Body of pancreas (tissue), 4 donors: ENCODE measurements at regions not wholly inside any gene's neighbourhood (a gene's known extent, or its start where the extent isn't known, plus 50 kb on each side); places are given as distances from the start of the nearest gene placed in this dataset.

ENCODE experiments used
- ATAC-seq: fragments of 150-250 bp; one replicate; pipeline ENCODE4 v1.9.1; 2016
- DNase-seq, 4 donors: peaks; one replicate each; pipeline ENCODE4 v3.0.0-alpha.2; 2019
- H3K27ac ChIP-seq, 4 donors: fragments of 200-600 bp; sonication (generic); 1 replicate in 3 of 4; 2 replicates in 1 of 4; pipeline versions ENCODE4 v1.5.1 to v1.6.1; 2016 to 2019; ENCODE audit warnings: mild to moderate bottlenecking in 1 of 4, mixed read lengths in 1 of 4, moderate library complexity in 1 of 4
- H3K27me3 ChIP-seq, 2 donors: fragments of 200-600 bp; sonication (generic); one replicate each; pipeline ENCODE4 v1.6.0; 2016; ENCODE audit warnings: mild to moderate bottlenecking in 1 of 2
- H3K36me3 ChIP-seq, 2 donors: fragments of 200-600 bp; sonication (generic); replicated peaks in 1 of 2; 2 replicates each; pipeline ENCODE4 v1.5.1; 2016; ENCODE audit warnings: low read depth in 2 of 2; ENCODE audit not compliant: insufficient read depth in 1 of 2
- H3K4me1 ChIP-seq: fragments of 200-600 bp; sonication (generic); one replicate; pipeline ENCODE4 v1.6.0; 2016
- H3K4me3 ChIP-seq, 2 donors: fragments of 200-600 bp; sonication (generic); 1 replicate in 1 of 2; 2 replicates in 1 of 2; pipeline ENCODE4 v1.5.1; 2016 to 2019
- H3K9me3 ChIP-seq, 3 donors: fragments of 200-600 bp; sonication (generic); 1 replicate in 2 of 3; 2 replicates in 1 of 3; pipeline ENCODE4 v1.5.1; 2016
- CTCF ChIP-seq, 7 experiments: fragments of 450-650 bp in 4 of 7; fragments of 200-600 bp in 3 of 7; sonication (generic) in 3 of 7; IDR thresholded peaks; one replicate each; pipeline ENCODE4 v1.5.1; 2016 to 2019; ENCODE audit warnings: antibody characterized with exemption in 7 of 7
- POLR2A ChIP-seq, 3 donors: fragments of 450-650 bp; IDR thresholded peaks; one replicate each; pipeline ENCODE4 v1.6.1; 2016; ENCODE audit warnings: antibody characterized with exemption in 3 of 3, mild to moderate bottlenecking in 2 of 3
- WGBS, 2 donors: methylation state at CpG; one replicate each; pipeline ENCODE4 v1.1.5; 2017; 5-methylcytosine and 5-hydroxymethylcytosine counted together
- intact Hi-C: fragments of 100-400 bp; cut with DNase I; formaldehyde crosslinking; loops from one replicate; pipeline ENCODE4 v1.15.1; 2023

GRCh38 chr10:4440260-4440659 lies 385.7 kb upstream of the AKR1E2 start:
- Histone ChIP-seq H3K27me3 (no peaks in the 10 kb centered on the region), H3K9me3 (no peaks in the 10 kb centered on the region), H3K27ac (no peak overlapping the region), H3K4me3 (no peak overlapping the region), H3K36me3 (no peaks in the 10 kb centered on the region), H3K4me1 (no peaks in the 10 kb centered on the region)
- DNase-seq (no peak), ATAC-seq (no peak)
- intact Hi-C loops, result no loop called here
- WGBS, 2 donors, result 82 to 89% methylated on average over 5 of the region's 5 CpGs
- TF ChIP-seq CTCF (IDR thresholded peaks at IDR 0.05) (no peak), POLR2A (IDR thresholded peaks at IDR 0.05) (no peak)

- Histone ChIP-seq H3K4me3 (no peak overlapping the region), H3K36me3 (no peaks in the 10 kb centered on the region), H3K9me3 (no peaks in the 10 kb centered on the region), H3K4me1 (no peaks in the 10 kb centered on the region), H3K27ac (no peak overlapping the region), H3K27me3 (no peaks in the 10 kb centered on the region)
- WGBS, 2 donors, result 30 to 39% methylated on average over 1 of the region's 1 CpG
- TF ChIP-seq POLR2A (IDR thresholded peaks at IDR 0.05), result no peak
- no peak for TF ChIP-seq CTCF (IDR thresholded peaks at IDR 0.05)
- intact Hi-C loops, result no loop called here
- DNase-seq (no peak), ATAC-seq (no peak)
These were observed 388.2 kb upstream of the AKR1E2 start for GRCh38 chr10:4437791-4438190.

- no peak for ATAC-seq
- intact Hi-C loops, result no loop called here
- DNase-seq, result no peak
- H3K36me3 ChIP-seq, result no peaks in the 10 kb centered on the region
- no peaks in the 10 kb centered on the region for H3K9me3 ChIP-seq
- H3K4me1 ChIP-seq, result no peaks in the 10 kb centered on the region
- WGBS, 2 donors, result 74 to 81% methylated on average over 7 of the region's 7 CpGs
- TF ChIP-seq CTCF (IDR thresholded peaks at IDR 0.05), result no peak
- TF ChIP-seq POLR2A (IDR thresholded peaks at IDR 0.05), result no peak
- no peak overlapping the region for H3K27ac ChIP-seq
- no peaks in the 10 kb centered on the region for H3K27me3 ChIP-seq
- no peak overlapping the region for H3K4me3 ChIP-seq
These were observed 388.9 kb upstream of the AKR1E2 start for GRCh38 chr10:4437061-4437460.

- no peak for DNase-seq
- Histone ChIP-seq H3K4me1 (no peaks in the 10 kb centered on the region), H3K27me3 (no peaks in the 10 kb centered on the region), H3K4me3 (no peak overlapping the region), H3K27ac (no peak overlapping the region), H3K9me3 (no peaks in the 10 kb centered on the region), H3K36me3 (no peaks in the 10 kb centered on the region)
- intact Hi-C loops, result no loop called here
- no peak for ATAC-seq
- no peak for TF ChIP-seq POLR2A (IDR thresholded peaks at IDR 0.05)
- TF ChIP-seq CTCF (IDR thresholded peaks at IDR 0.05), result no peak
These were observed 389.9 kb upstream of the AKR1E2 start for GRCh38 chr10:4436103-4436502.

GRCh38 chr10:4434516-4435071 lies 391.4 kb upstream of the AKR1E2 start:
- H3K27ac ChIP-seq, result no peak overlapping the region
- intact Hi-C loops, result no loop called here
- no peaks in the 10 kb centered on the region for H3K9me3 ChIP-seq
- H3K36me3 ChIP-seq, result no peaks in the 10 kb centered on the region
- TF ChIP-seq CTCF (IDR thresholded peaks at IDR 0.05) (no peak), POLR2A (IDR thresholded peaks at IDR 0.05) (no peak)
- DNase-seq, result no peak
- 78 to 80% methylated on average over 3 of the region's 3 CpGs for WGBS, 2 donors
- H3K4me1 ChIP-seq, result no peaks in the 10 kb centered on the region
- no peak for ATAC-seq
- no peak overlapping the region for H3K4me3 ChIP-seq
- no peaks in the 10 kb centered on the region for H3K27me3 ChIP-seq
